ENCODE measurements at regions not wholly inside any gene's neighbourhood (a gene's known extent, or its start where the extent isn't known, plus 50 kb on each side); places are given as distances from the start of the nearest gene placed in this dataset.

- TF ChIP-seq CTCF (IDR thresholded peaks at IDR 0.05): no peak
- TF ChIP-seq EP300 (IDR thresholded peaks at IDR 0.05): no peak
- no peak for TF ChIP-seq POLR2A (IDR thresholded peaks at IDR 0.05)
Observed at GRCh38 chr6:88238901-88239300, 72.8 kb upstream of the CNR1 start.

Measured in upper lobe of left lung (tissue), 4 donors.